ENCODE measurements at regions not wholly inside any gene's neighbourhood (a gene's known extent, or its start where the extent isn't known, plus 50 kb on each side); places are given as distances from the start of the nearest gene placed in this dataset.

GRCh38 chr13:30115257-30115600 is 192.1 kb downstream of the KATNAL1 start:
- no peak for DNase-seq (ENCODE audit: low read depth)
- no peak for TF ChIP-seq CTCF (IDR thresholded peaks at IDR 0.05; ENCODE audit: control insufficient read depth, insufficient read depth, low read depth, low read length, missing control alignments)
- H3K4me3 ChIP-seq (ENCODE audit: control insufficient read depth, low read depth, low read length) = peak overlapping the region; percentile 22

GRCh38 chr13:30114571-30115256 is 192.6 kb downstream of the KATNAL1 start:
- H3K4me3 ChIP-seq (ENCODE audit: control insufficient read depth, low read depth, low read length) = peak overlapping the region; percentile 32
- no peak for DNase-seq (ENCODE audit: low read depth)
- peak; percentile 90 for TF ChIP-seq CTCF (IDR thresholded peaks at IDR 0.05; ENCODE audit: control insufficient read depth, insufficient read depth, low read depth, low read length, missing control alignments)

GRCh38 chr13:30113983-30114570 is 193.3 kb downstream of the KATNAL1 start:
- peak overlapping the region; percentile 32 for H3K4me3 ChIP-seq (ENCODE audit: control insufficient read depth, low read depth, low read length)
- TF ChIP-seq CTCF (IDR thresholded peaks at IDR 0.05; ENCODE audit: control insufficient read depth, insufficient read depth, low read depth, low read length, missing control alignments) = no peak
- DNase-seq (ENCODE audit: low read depth) = no peak

- no peak for DNase-seq (ENCODE audit: low read depth)
- H3K4me3 ChIP-seq (ENCODE audit: control insufficient read depth, low read depth, low read length) = no peak overlapping the region
- TF ChIP-seq CTCF (IDR thresholded peaks at IDR 0.05; ENCODE audit: control insufficient read depth, insufficient read depth, low read depth, low read length, missing control alignments) = no peak
Measured at GRCh38 chr13:30113551-30113950, 193.8 kb downstream of the KATNAL1 start.

- H3K4me3 ChIP-seq (ENCODE audit: control insufficient read depth, low read depth, low read length) = no peak overlapping the region
- peak; percentile 92 for DNase-seq (ENCODE audit: low read depth)
- peak; percentile 98 for TF ChIP-seq CTCF (IDR thresholded peaks at IDR 0.05; ENCODE audit: control insufficient read depth, insufficient read depth, low read depth, low read length, missing control alignments)
Measured at GRCh38 chr13:30112602-30113435, 194.5 kb downstream of the KATNAL1 start.

- no peak for DNase-seq (ENCODE audit: low read depth)
- H3K4me3 ChIP-seq (ENCODE audit: control insufficient read depth, low read depth, low read length) = no peak overlapping the region
- TF ChIP-seq CTCF (IDR thresholded peaks at IDR 0.05; ENCODE audit: control insufficient read depth, insufficient read depth, low read depth, low read length, missing control alignments) = peak; percentile 24
Measured at GRCh38 chr13:30111810-30112209, 195.5 kb downstream of the KATNAL1 start.
